ENCODE measurements at regions not wholly inside any gene's neighbourhood (a gene's known extent, or its start where the extent isn't known, plus 50 kb on each side); places are given as distances from the start of the nearest gene placed in this dataset.

DNA sequence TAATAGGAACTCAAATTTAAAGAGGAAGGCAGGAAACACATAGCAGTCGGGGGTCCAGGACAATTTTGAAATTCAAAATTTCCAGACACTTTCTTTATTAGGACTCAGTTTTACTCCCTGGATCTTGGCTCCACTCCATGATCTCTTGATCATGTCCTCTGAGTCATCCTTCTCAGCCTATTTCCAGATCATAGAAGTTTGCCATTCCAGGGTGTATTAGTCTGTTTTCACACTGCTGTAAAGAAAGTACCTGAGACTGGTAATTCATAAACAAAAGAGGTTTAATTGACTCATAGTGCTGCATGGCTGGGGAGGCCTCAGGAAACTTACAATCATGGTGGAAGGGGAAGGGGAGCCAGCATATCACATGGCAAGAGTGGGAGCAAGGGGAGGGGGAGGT is 564.7 kb upstream of the ACTRT1 start:
- TF ChIP-seq NFIC (IDR thresholded peaks at IDR 0.05) (no peak), YY1 (IDR thresholded peaks at IDR 0.05; ENCODE audit: low read depth) (no peak), RAD21 (IDR thresholded peaks at IDR 0.05; ENCODE audit: low read depth) (no peak), ZBTB7A (IDR thresholded peaks at IDR 0.05; ENCODE audit: low read depth) (no peak)
- TF ChIP-seq, protein P1, sequence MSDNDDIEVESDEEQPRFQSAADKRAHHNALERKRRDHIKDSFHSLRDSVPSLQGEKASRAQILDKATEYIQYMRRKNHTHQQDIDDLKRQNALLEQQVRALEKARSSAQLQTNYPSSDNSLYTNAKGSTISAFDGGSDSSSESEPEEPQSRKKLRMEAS (IDR thresholded peaks at IDR 0.05), result no peak

DNA sequence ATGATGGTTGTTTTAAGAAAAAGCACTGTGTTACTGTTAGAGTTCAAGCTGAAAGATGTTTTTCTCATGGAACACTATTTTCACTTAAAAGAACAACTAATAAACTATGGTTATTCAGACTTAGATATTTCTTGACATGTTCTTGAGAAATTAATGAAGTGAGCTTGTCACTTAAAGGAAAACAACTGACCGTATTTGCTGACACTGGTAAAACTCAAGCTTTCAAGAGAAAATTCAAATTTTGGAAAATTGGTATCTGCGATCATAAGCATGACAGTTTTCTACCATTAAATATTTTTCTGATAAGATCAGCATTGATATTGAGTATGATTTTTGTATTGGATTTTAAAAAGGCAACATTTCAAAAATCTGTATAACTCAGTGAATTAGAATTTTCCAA is 549.5 kb upstream of the ACTRT1 start:
- TF ChIP-seq REST (IDR thresholded peaks at IDR 0.05; ENCODE audit: low read depth) (no peak), CREB1 (IDR thresholded peaks at IDR 0.05; ENCODE audit: low read depth) (no peak), EGR1 (IDR thresholded peaks at IDR 0.05) (no peak), TEAD4 (IDR thresholded peaks at IDR 0.05) (no peak), NFIC (IDR thresholded peaks at IDR 0.05) (no peak), USF1 (IDR thresholded peaks at IDR 0.05) (no peak), TAF1 (IDR thresholded peaks at IDR 0.05; ENCODE audit: low read depth) (no peak), ZBTB7A (IDR thresholded peaks at IDR 0.05; ENCODE audit: low read depth) (no peak), TCF12 (IDR thresholded peaks at IDR 0.05; ENCODE audit: low read depth) (no peak), YY1 (IDR thresholded peaks at IDR 0.05; ENCODE audit: low read depth) (no peak), CEBPB (IDR thresholded peaks at IDR 0.05) (no peak), EP300 (IDR thresholded peaks at IDR 0.05; ENCODE audit: borderline replicate concordance) (no peak), FOXM1 (IDR thresholded peaks at IDR 0.05; ENCODE audit: borderline replicate concordance, low read depth) (no peak), RAD21 (IDR thresholded peaks at IDR 0.05; ENCODE audit: low read depth) (no peak)
- TF ChIP-seq, protein P1 (IDR thresholded peaks at IDR 0.05), result no peak

DNA sequence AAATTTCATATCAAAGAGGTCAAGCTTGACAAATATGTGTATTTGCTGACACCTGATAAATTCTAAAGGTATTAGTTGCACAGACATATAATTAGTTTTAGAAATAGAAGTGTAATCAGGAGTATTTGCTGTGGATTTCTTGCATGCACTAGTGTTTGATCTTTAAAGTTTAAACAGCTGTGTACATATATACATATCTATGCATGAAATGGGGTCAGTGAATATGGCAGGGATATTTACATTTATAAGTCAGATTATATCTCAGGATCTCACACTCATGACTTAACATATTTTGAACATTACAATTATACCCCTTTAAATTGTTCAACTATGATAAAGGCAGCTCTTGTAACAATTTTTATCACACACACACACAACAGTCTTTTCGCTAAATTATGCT is 547.4 kb upstream of the ACTRT1 start:
- TF ChIP-seq EGR1 (IDR thresholded peaks at IDR 0.05), result no peak
- TF ChIP-seq NFIC (IDR thresholded peaks at IDR 0.05), result no peak
- TF ChIP-seq TAF1 (IDR thresholded peaks at IDR 0.05; ENCODE audit: low read depth), result no peak
- TF ChIP-seq, protein P1 (IDR thresholded peaks at IDR 0.05), result no peak
- no peak for TF ChIP-seq YY1 (IDR thresholded peaks at IDR 0.05; ENCODE audit: low read depth)
- TF ChIP-seq REST (IDR thresholded peaks at IDR 0.05; ENCODE audit: low read depth), result no peak
- TF ChIP-seq TEAD4 (IDR thresholded peaks at IDR 0.05), result no peak
- no peak for TF ChIP-seq TCF12 (IDR thresholded peaks at IDR 0.05; ENCODE audit: low read depth)
- TF ChIP-seq USF1 (IDR thresholded peaks at IDR 0.05), result no peak
- no peak for TF ChIP-seq CREB1 (IDR thresholded peaks at IDR 0.05; ENCODE audit: low read depth)
- TF ChIP-seq EP300 (IDR thresholded peaks at IDR 0.05; ENCODE audit: borderline replicate concordance), result no peak
- TF ChIP-seq FOXM1 (IDR thresholded peaks at IDR 0.05; ENCODE audit: borderline replicate concordance, low read depth), result no peak
- TF ChIP-seq RAD21 (IDR thresholded peaks at IDR 0.05; ENCODE audit: low read depth), result no peak
- no peak for TF ChIP-seq ZBTB7A (IDR thresholded peaks at IDR 0.05; ENCODE audit: low read depth)

DNA sequence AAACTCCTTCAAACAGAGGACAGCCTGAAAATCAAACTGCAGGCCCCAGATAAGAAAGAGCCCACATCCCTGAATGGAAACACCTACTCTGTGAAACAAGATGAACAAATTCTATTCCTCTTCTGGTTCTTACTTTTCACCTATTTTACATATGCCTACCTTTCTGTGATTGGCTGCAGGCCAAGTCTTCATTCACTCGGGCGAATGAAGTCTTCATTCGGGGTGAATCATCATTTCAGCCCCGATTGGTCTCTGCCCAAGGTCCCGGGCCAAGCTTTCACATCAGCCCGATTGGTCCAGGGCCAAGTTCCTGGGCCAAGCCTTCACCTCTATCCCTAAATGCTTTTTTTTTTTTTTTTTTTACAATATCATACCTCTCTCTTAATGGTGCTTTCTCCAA is 529.8 kb upstream of the ACTRT1 start:
- TF ChIP-seq YY1 (IDR thresholded peaks at IDR 0.05; ENCODE audit: low read depth) (no peak), RAD21 (IDR thresholded peaks at IDR 0.05; ENCODE audit: low read depth) (no peak), TAF1 (IDR thresholded peaks at IDR 0.05; ENCODE audit: low read depth) (no peak), CEBPB (IDR thresholded peaks at IDR 0.05) (no peak), ZBTB7A (IDR thresholded peaks at IDR 0.05; ENCODE audit: low read depth) (no peak), CREB1 (IDR thresholded peaks at IDR 0.05; ENCODE audit: low read depth) (no peak)

- TF ChIP-seq TCF12 (IDR thresholded peaks at IDR 0.05; ENCODE audit: low read depth) (no peak), TEAD4 (IDR thresholded peaks at IDR 0.05) (no peak), YY1 (IDR thresholded peaks at IDR 0.05; ENCODE audit: low read depth) (no peak), CEBPB (IDR thresholded peaks at IDR 0.05) (no peak), USF1 (IDR thresholded peaks at IDR 0.05) (no peak), EGR1 (IDR thresholded peaks at IDR 0.05) (no peak)
- TF ChIP-seq, protein P1 (IDR thresholded peaks at IDR 0.05), result no peak
Observed at GRCh38 chrX:128581615-128582014, 529.4 kb upstream of the ACTRT1 start.
